H1 (cell line): ENCODE measurements at regions not wholly inside any gene's neighbourhood (a gene's known extent, or its start where the extent isn't known, plus 50 kb on each side); places are given as distances from the start of the nearest gene placed in this dataset.

Experiments used
- CTCF ChIA-PET: fragments of 300-600 bp; sonication (Branson Sonifier 250); formaldehyde crosslinking; loops from one replicate; lab custom pipeline; 2021; ENCODE audit not compliant: partially characterized antibody; lab: Charles Lee
- POLR2A ChIA-PET: fragments of 300-600 bp; sonication (Branson Sonifier 250); formaldehyde crosslinking; loops from one replicate; lab custom pipeline; 2021; ENCODE audit warnings: inconsistent platforms; ENCODE audit not compliant: partially characterized antibody; lab: Charles Lee
- DNase-seq, 2 experiments: peaks; one replicate each; pipeline versions ENCODE4 v3.0.0 to v3.0.0-alpha.2; 2010 to 2022; ENCODE audit warnings: low spot score in 2 of 2, low read depth in 1 of 2, mixed read lengths in 1 of 2
- FAIRE-seq: peaks from 2 replicates; lab custom pipeline; 2011; peaks lifted over from hg19 to GRCh38; lab: Jason Lieb, UNC
- H2AFZ ChIP-seq: 2 replicates; pipeline ENCODE4 v1.8.1; 2012; ENCODE audit warnings: low read length, inconsistent platforms
- H2AK5ac ChIP-seq: 2 replicates; pipeline ENCODE4 v1.6.1; 2013; ENCODE audit warnings: low read depth, low read length
- H2BK120ac ChIP-seq: replicated peaks from 2 replicates; pipeline ENCODE3; 2013; ENCODE audit warnings: low read depth, low read length, inconsistent platforms
- H2BK12ac ChIP-seq: 2 replicates; pipeline ENCODE4 v1.6.1; 2013; ENCODE audit warnings: low read depth, low read length
- H2BK15ac ChIP-seq: 2 replicates; pipeline ENCODE4 v1.6.1; 2013; ENCODE audit warnings: low read length
- H2BK20ac ChIP-seq: 2 replicates; pipeline ENCODE4 v1.6.1; 2013; ENCODE audit warnings: low read length
- H2BK5ac ChIP-seq: 2 replicates; pipeline ENCODE4 v1.6.1; 2013; ENCODE audit warnings: low read depth, low read length
- H3K14ac ChIP-seq: 2 replicates; pipeline ENCODE4 v1.6.1; 2013; ENCODE audit warnings: inconsistent platforms; ENCODE audit not compliant: insufficient read length
- H3K18ac ChIP-seq: 2 replicates; pipeline ENCODE4 v1.6.1; 2013; ENCODE audit warnings: low read length; ENCODE audit errors: extremely low read depth
- H3K23ac ChIP-seq: 2 replicates; pipeline ENCODE4 v1.6.1; 2013; ENCODE audit warnings: inconsistent platforms; ENCODE audit not compliant: insufficient read length
- H3K23me2 ChIP-seq: 2 replicates; pipeline ENCODE4 v1.6.1; 2013; ENCODE audit warnings: low read depth, low read length
- H3K27ac ChIP-seq: 2 replicates; pipeline ENCODE4 v1.6.1; 2011; ENCODE audit warnings: low read depth, low read length, inconsistent platforms
- H3K27me3 ChIP-seq, 4 experiments: replicated peaks in 1 of 4; 1 replicate in 1 of 4; 2 replicates in 3 of 4; pipeline versions ENCODE4 v1.6.1 to v1.8.1; 2011 to 2013; ENCODE audit warnings: low read length in 3 of 4, mild to moderate bottlenecking in 3 of 4, inconsistent platforms in 2 of 4, mixed read lengths in 2 of 4, moderate library complexity in 1 of 4; ENCODE audit not compliant: control insufficient read depth in 3 of 4, insufficient read depth in 3 of 4; ENCODE audit errors: extremely low read depth in 1 of 4
- H3K36me3 ChIP-seq, 4 experiments: 2 replicates each; pipeline versions ENCODE4 v1.6.1 to v1.8.1; 2011 to 2013; ENCODE audit warnings: mild to moderate bottlenecking in 4 of 4, low read length in 3 of 4, moderate library complexity in 2 of 4, control low read depth in 1 of 4, inconsistent platforms in 1 of 4; ENCODE audit not compliant: insufficient read depth in 4 of 4, control insufficient read depth in 2 of 4
- H3K4ac ChIP-seq: replicated peaks from 2 replicates; pipeline ENCODE3; 2013; ENCODE audit warnings: low read length, low read depth, mixed read lengths, inconsistent platforms; ENCODE audit not compliant: insufficient read length
- H3K4me1 ChIP-seq, 4 experiments: replicated peaks in 1 of 4; 1 replicate in 1 of 4; 2 replicates in 3 of 4; pipeline versions ENCODE4 v1.6.1 to v1.8.1; 2011 to 2013; ENCODE audit warnings: low read length in 3 of 4, inconsistent platforms in 2 of 4, mixed read lengths in 1 of 4; ENCODE audit not compliant: insufficient read depth in 4 of 4, control insufficient read depth in 3 of 4
- H3K4me2 ChIP-seq, 2 experiments: 2 replicates each; pipeline versions ENCODE4 v1.6.1 to v1.8.1; 2011 to 2013; ENCODE audit warnings: low read depth in 2 of 2, low read length in 2 of 2, control low read depth in 1 of 2, inconsistent platforms in 1 of 2, mild to moderate bottlenecking in 1 of 2; ENCODE audit not compliant: insufficient read depth in 1 of 2
- H3K4me3 ChIP-seq, 4 experiments: fragments of 200-600, 300-600 bp in 1 of 4; sonication (generic), shearing (Covaris generic), sonication (Bioruptor Twin) in 1 of 4; 2 replicates each; pipeline versions ENCODE4 v1.5.1 to v1.8.1; 2011 to 2016; ENCODE audit warnings: low read length in 4 of 4, low read depth in 3 of 4, control low read depth in 2 of 4, inconsistent platforms in 2 of 4, mild to moderate bottlenecking in 2 of 4, mixed read lengths in 1 of 4, moderate library complexity in 1 of 4; ENCODE audit not compliant: insufficient read depth in 2 of 4; ENCODE audit errors: extremely low read depth in 1 of 4
- H3K56ac ChIP-seq: replicated peaks from 2 replicates; pipeline ENCODE3; 2013; ENCODE audit warnings: low read depth, mild to moderate bottlenecking, mixed read lengths, low read length, inconsistent platforms; ENCODE audit not compliant: insufficient read length
- H3K79me1 ChIP-seq: 2 replicates; pipeline ENCODE4 v1.6.1; 2013; ENCODE audit warnings: low read depth, low read length, control low read depth
- H3K79me2 ChIP-seq, 2 experiments: 2 replicates each; pipeline versions ENCODE4 v1.6.1 to v1.8.1; 2012 to 2013; ENCODE audit warnings: low read length in 2 of 2, mild to moderate bottlenecking in 2 of 2, inconsistent platforms in 1 of 2; ENCODE audit not compliant: insufficient read depth in 2 of 2, control insufficient read depth in 1 of 2
- H3K9ac ChIP-seq, 4 experiments: replicated peaks in 1 of 4; 1 replicate in 1 of 4; 2 replicates in 3 of 4; pipeline versions ENCODE4 v1.6.1 to v1.8.1; 2011 to 2013; ENCODE audit warnings: low read depth in 3 of 4, low read length in 3 of 4, control low read depth in 2 of 4, mild to moderate bottlenecking in 2 of 4, moderate library complexity in 2 of 4, inconsistent platforms in 1 of 4; ENCODE audit errors: extremely low read depth in 1 of 4
- H3K9me3 ChIP-seq, 2 experiments: 2 replicates each; pipeline versions ENCODE4 v1.6.1 to v1.8.1; 2012 to 2013; ENCODE audit warnings: mild to moderate bottlenecking in 2 of 2, moderate library complexity in 2 of 2, control low read depth in 1 of 2, inconsistent platforms in 1 of 2, low read depth in 1 of 2, low read length in 1 of 2, mixed read lengths in 1 of 2; ENCODE audit not compliant: insufficient read depth in 2 of 2
- H4K20me1 ChIP-seq, 2 experiments: replicated peaks in 1 of 2; 2 replicates each; pipeline versions ENCODE3 to v1.8.1; 2011 to 2013; ENCODE audit warnings: inconsistent platforms in 2 of 2, low read length in 2 of 2, mild to moderate bottlenecking in 1 of 2; ENCODE audit not compliant: insufficient read depth in 2 of 2, control insufficient read depth in 1 of 2
- H4K5ac ChIP-seq: 2 replicates; pipeline ENCODE4 v1.6.1; 2013; ENCODE audit warnings: low read length, low read depth, mixed read lengths, inconsistent platforms; ENCODE audit not compliant: insufficient read length
- H4K8ac ChIP-seq: 2 replicates; pipeline ENCODE4 v1.8.0; 2013; ENCODE audit warnings: mild to moderate bottlenecking, moderate library complexity, low read length, inconsistent platforms; ENCODE audit not compliant: insufficient read depth; ENCODE audit errors: extremely low read depth
- H4K91ac ChIP-seq: replicated peaks from 2 replicates; pipeline ENCODE3; 2013; ENCODE audit warnings: low read length, mixed read lengths, inconsistent platforms; ENCODE audit not compliant: insufficient read length
- ATF3 ChIP-seq: IDR thresholded peaks from 2 replicates; pipeline ENCODE4 v1.6.1; 2011; ENCODE audit warnings: low read depth, mild to moderate bottlenecking, low read length; ENCODE audit not compliant: insufficient read depth
- BCL11A ChIP-seq, 2 experiments: IDR thresholded peaks; one replicate each; pipeline ENCODE4 v1.6.1; 2011; ENCODE audit warnings: low read depth in 2 of 2, low read length in 2 of 2, mild to moderate bottlenecking in 2 of 2
- E2F6 ChIP-seq: IDR thresholded peaks from 2 replicates; pipeline ENCODE4 v1.6.1; 2012; ENCODE audit warnings: inconsistent platforms
- EP300 ChIP-seq, 2 experiments: IDR thresholded peaks; 1 replicate in 1 of 2; 2 replicates in 1 of 2; pipeline ENCODE4 v1.6.1; 2011 to 2012; ENCODE audit warnings: low read depth in 2 of 2, low read length in 2 of 2, mild to moderate bottlenecking in 2 of 2, borderline replicate concordance in 1 of 2, inconsistent platforms in 1 of 2, moderate library complexity in 1 of 2
- HDAC2 ChIP-seq, 2 experiments: fragments of 300-600 bp in 1 of 2; sonication (generic) in 1 of 2; IDR thresholded peaks; 2 replicates each; pipeline ENCODE4 v1.6.1; 2011 to 2012; ENCODE audit warnings: low read depth in 2 of 2, low read length in 2 of 2, mild to moderate bottlenecking in 2 of 2, moderate library complexity in 2 of 2, borderline replicate concordance in 1 of 2, inconsistent platforms in 1 of 2
- NANOG ChIP-seq: IDR thresholded peaks from 2 replicates; pipeline ENCODE4 v1.6.1; 2011; ENCODE audit warnings: low read length, low read depth, mild to moderate bottlenecking, inconsistent platforms; ENCODE audit not compliant: insufficient read depth, poor library complexity, severe bottlenecking
- NRF1 ChIP-seq: IDR thresholded peaks from 2 replicates; pipeline ENCODE4 v1.6.1; 2011; ENCODE audit warnings: mild to moderate bottlenecking, low read depth, low read length, improper control_type of control experiment
- PHF8 ChIP-seq: fragments of 200-600 bp; sonication (generic); conservative IDR thresholded peaks from 2 replicates; pipeline ENCODE4 v1.7.1; 2012; ENCODE audit warnings: low read depth, mild to moderate bottlenecking, inconsistent platforms, low read length, moderate library complexity
- RXRA ChIP-seq: IDR thresholded peaks from 2 replicates; pipeline ENCODE4 v1.6.1; 2011; ENCODE audit warnings: low read depth, mild to moderate bottlenecking, low read length, moderate library complexity; ENCODE audit not compliant: insufficient read depth
- SIN3A ChIP-seq, 2 experiments: IDR thresholded peaks in 1 of 2; conservative IDR thresholded peaks in 1 of 2; 2 replicates each; pipeline ENCODE4 v1.6.1; 2011 to 2012; ENCODE audit warnings: low read length in 2 of 2, improper control_type of control experiment in 1 of 2, low read depth in 1 of 2, mild to moderate bottlenecking in 1 of 2
- USF2 ChIP-seq: IDR thresholded peaks from 2 replicates; pipeline ENCODE4 v1.6.1; 2011; ENCODE audit warnings: low read length, improper control_type of control experiment
- WGBS, 2 experiments: shearing (Covaris generic) in 1 of 2; methylation state at CpG; one replicate each; pipeline versions ENCODE4 v1.1.6 to v1.1.7; 2013 to 2015; ENCODE audit warnings: low lambda C conversion rate in 2 of 2, mixed read lengths in 2 of 2, inconsistent platforms in 1 of 2, low coverage in 1 of 2, missing lambda C conversion rate in 1 of 2; ENCODE audit not compliant: insufficient replicate concordance in 2 of 2, insufficient coverage in 1 of 2, insufficient read length in 1 of 2; ENCODE audit errors: extremely low coverage in 1 of 2, missing lambda C conversion rate in 1 of 2; 5-methylcytosine and 5-hydroxymethylcytosine counted together

GRCh38 chr19:28932446-28932845 is 280.5 kb downstream of the UQCRFS1 start:
- H3K23ac ChIP-seq, result no peak overlapping the region
- FAIRE-seq (no peak), DNase-seq (no peak)
- CTCF ChIA-PET, result interaction anchor here (1.4 to 3.3 kb wide), 2 partner anchors 11 to 14 kb away, joined by 3 to 14 read pairs; no protein-coding TSS in a partner anchor
- no peaks in the 10 kb centered on the region for H3K23me2 ChIP-seq
- no peak overlapping the region for H4K5ac ChIP-seq
- no peak overlapping the region for H2BK15ac ChIP-seq
- no peak overlapping the region for H2BK5ac ChIP-seq
- no peaks in the 10 kb centered on the region for H3K4me1 ChIP-seq
- H3K9ac ChIP-seq, result no peak overlapping the region
- no peak overlapping the region for H3K4me3 ChIP-seq
- no peak overlapping the region for H2BK120ac ChIP-seq
- POLR2A ChIA-PET, result no interaction called here
- H3K36me3 ChIP-seq, result no peaks in the 10 kb centered on the region
- H2AFZ ChIP-seq, result no peak overlapping the region
- no peaks in the 10 kb centered on the region for H3K79me2 ChIP-seq
- no peaks in the 10 kb centered on the region for H4K20me1 ChIP-seq
- H3K9me3 ChIP-seq, result no peaks in the 10 kb centered on the region
- H4K8ac ChIP-seq, result no peak overlapping the region
- no peak overlapping the region for H3K4me2 ChIP-seq
- H3K27ac ChIP-seq, result no peak overlapping the region
- WGBS, 2 experiments, result 92% methylated on average over 3 of the region's 3 CpGs; no CpG with 5 or more reads in 1 of the 2 experiments
- H4K91ac ChIP-seq, result no peak overlapping the region
- no peaks in the 10 kb centered on the region for H3K27me3 ChIP-seq
- H2BK12ac ChIP-seq, result no peak overlapping the region
- no peak overlapping the region for H3K18ac ChIP-seq
- H3K14ac ChIP-seq, result no peak overlapping the region
- H3K56ac ChIP-seq, result no peak overlapping the region
- no peak overlapping the region for H2BK20ac ChIP-seq
- no peak overlapping the region for H2AK5ac ChIP-seq
- no peak overlapping the region for H3K4ac ChIP-seq
- no peaks in the 10 kb centered on the region for H3K79me1 ChIP-seq
- TF ChIP-seq BCL11A (IDR thresholded peaks at IDR 0.05; ENCODE audit: low read depth in 2 of 2, low read length in 2 of 2), result no peak
- TF ChIP-seq PHF8, result no peak
- TF ChIP-seq HDAC2 (IDR thresholded peaks at IDR 0.05; ENCODE audit: borderline replicate concordance in 1 of 2, low read depth in 2 of 2, low read length in 2 of 2), result no peak
- no peak for TF ChIP-seq E2F6
- TF ChIP-seq EP300 (IDR thresholded peaks at IDR 0.05; ENCODE audit: borderline replicate concordance in 1 of 2, low read depth in 2 of 2, low read length in 2 of 2), result no peak
- no peak for TF ChIP-seq ATF3
- no peak for TF ChIP-seq NANOG
- no peak for TF ChIP-seq NRF1
- no peak for TF ChIP-seq USF2
- no peak for TF ChIP-seq RXRA
- no peak for TF ChIP-seq SIN3A (conservative IDR thresholded peaks at IDR 0.05 in 1 of 2, IDR thresholded peaks at IDR 0.05 in 1 of 2; ENCODE audit: low read depth in 1 of 2, low read length in 2 of 2)
